ENCODE measurements at regions not wholly inside any gene's neighbourhood (a gene's known extent, or its start where the extent isn't known, plus 50 kb on each side); places are given as distances from the start of the nearest gene placed in this dataset.

DNA sequence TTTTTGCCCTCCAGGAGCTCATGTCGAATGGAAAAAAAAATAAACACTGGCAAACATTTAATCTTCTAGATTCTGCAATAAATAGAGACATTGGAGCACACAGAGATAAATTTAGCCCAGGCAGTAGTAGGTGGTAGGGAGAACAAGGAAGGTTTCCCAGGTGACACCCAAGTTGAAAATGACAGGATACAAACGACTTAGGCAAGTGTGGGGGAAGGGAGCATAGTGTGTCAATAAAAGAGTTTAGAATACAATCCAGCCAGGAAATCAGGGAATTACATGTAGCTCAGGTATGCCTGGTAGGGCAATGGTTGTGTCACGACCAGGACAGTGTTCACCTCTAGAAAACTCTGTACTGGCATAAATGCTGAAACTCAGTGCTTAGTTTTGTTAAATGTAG, 364.6 kb upstream of the AGTR1 start:
- SMC1A ChIA-PET (ENCODE audit: uncharacterized antibody, unreplicated experiment): interaction anchor here (1.0 kb wide), 1 partner anchor 16 kb away, joined by 3 read pairs; no protein-coding TSS in a partner anchor
- intact Hi-C loops (cut with micrococcal nuclease; ENCODE audit: unreplicated experiment): no loop called here

More for the DNA sequence above, 364.6 kb upstream of the AGTR1 start:
- POLR2A ChIA-PET: no interaction called here
- BruUV-seq (replicated peaks): no TSS peak
- ATAC-seq (no peak), DNase-seq (ENCODE audit: low read depth, low spot score) (no peak), FAIRE-seq (no peak)
- H4K20me1 ChIP-seq (ENCODE audit: control insufficient read depth, insufficient read depth): no peaks in the 10 kb centered on the region
- TF ChIP-seq GABPA (IDR thresholded peaks at IDR 0.05; ENCODE audit: low read depth) (no peak), NFXL1 (IDR thresholded peaks at IDR 0.05; ENCODE audit: borderline replicate concordance) (no peak), MXI1 (IDR thresholded peaks at IDR 0.05; ENCODE audit: low read depth, low read length) (no peak), TCF7 (IDR thresholded peaks at IDR 0.05; ENCODE audit: borderline replicate concordance) (no peak), NRF1 (conservative IDR thresholded peaks at IDR 0.05; ENCODE audit: low read depth, low read length) (no peak), MTA2 (IDR thresholded peaks at IDR 0.05; ENCODE audit: low read depth) (no peak), YY1 (IDR thresholded peaks at IDR 0.05; ENCODE audit: low read depth, low read length) (no peak), EP300 (IDR thresholded peaks at IDR 0.05; ENCODE audit: borderline replicate concordance in 1 of 2, control insufficient read depth in 1 of 2, low read depth in 2 of 2, low read length in 2 of 2) (no peak), SMAD1 (IDR thresholded peaks at IDR 0.05; ENCODE audit: low read depth, partially characterized antibody) (no peak)
- TF ChIP-seq, protein P1, sequence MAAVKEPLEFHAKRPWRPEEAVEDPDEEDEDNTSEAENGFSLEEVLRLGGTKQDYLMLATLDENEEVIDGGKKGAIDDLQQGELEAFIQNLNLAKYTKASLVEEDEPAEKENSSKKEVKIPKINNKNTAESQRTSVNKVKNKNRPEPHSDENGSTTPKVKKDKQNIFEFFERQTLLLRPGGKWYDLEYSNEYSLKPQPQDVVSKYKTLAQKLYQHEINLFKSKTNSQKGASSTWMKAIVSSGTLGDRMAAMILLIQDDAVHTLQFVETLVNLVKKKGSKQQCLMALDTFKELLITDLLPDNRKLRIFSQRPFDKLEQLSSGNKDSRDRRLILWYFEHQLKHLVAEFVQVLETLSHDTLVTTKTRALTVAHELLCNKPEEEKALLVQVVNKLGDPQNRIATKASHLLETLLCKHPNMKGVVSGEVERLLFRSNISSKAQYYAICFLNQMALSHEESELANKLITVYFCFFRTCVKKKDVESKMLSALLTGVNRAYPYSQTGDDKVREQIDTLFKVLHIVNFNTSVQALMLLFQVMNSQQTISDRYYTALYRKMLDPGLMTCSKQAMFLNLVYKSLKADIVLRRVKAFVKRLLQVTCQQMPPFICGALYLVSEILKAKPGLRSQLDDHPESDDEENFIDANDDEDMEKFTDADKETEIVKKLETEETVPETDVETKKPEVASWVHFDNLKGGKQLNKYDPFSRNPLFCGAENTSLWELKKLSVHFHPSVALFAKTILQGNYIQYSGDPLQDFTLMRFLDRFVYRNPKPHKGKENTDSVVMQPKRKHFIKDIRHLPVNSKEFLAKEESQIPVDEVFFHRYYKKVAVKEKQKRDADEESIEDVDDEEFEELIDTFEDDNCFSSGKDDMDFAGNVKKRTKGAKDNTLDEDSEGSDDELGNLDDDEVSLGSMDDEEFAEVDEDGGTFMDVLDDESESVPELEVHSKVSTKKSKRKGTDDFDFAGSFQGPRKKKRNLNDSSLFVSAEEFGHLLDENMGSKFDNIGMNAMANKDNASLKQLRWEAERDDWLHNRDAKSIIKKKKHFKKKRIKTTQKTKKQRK (IDR thresholded peaks at IDR 0.05; ENCODE audit: low read depth, low read length): no peak
- TF ChIP-seq, protein P2, sequence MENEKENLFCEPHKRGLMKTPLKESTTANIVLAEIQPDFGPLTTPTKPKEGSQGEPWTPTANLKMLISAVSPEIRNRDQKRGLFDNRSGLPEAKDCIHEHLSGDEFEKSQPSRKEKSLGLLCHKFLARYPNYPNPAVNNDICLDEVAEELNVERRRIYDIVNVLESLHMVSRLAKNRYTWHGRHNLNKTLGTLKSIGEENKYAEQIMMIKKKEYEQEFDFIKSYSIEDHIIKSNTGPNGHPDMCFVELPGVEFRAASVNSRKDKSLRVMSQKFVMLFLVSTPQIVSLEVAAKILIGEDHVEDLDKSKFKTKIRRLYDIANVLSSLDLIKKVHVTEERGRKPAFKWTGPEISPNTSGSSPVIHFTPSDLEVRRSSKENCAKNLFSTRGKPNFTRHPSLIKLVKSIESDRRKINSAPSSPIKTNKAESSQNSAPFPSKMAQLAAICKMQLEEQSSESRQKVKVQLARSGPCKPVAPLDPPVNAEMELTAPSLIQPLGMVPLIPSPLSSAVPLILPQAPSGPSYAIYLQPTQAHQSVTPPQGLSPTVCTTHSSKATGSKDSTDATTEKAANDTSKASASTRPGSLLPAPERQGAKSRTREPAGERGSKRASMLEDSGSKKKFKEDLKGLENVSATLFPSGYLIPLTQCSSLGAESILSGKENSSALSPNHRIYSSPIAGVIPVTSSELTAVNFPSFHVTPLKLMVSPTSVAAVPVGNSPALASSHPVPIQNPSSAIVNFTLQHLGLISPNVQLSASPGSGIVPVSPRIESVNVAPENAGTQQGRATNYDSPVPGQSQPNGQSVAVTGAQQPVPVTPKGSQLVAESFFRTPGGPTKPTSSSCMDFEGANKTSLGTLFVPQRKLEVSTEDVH (IDR thresholded peaks at IDR 0.05; ENCODE audit: low read depth, partially characterized antibody): no peak
- no peaks in the 10 kb centered on the region for H3K36me3 ChIP-seq (ENCODE audit: control insufficient read depth in 2 of 2, insufficient read depth in 2 of 2, low read length in 1 of 2)
- no peaks in the 10 kb centered on the region for H3K27me3 ChIP-seq (replicated peaks in 1 of 2; ENCODE audit: control insufficient read depth in 2 of 2, insufficient read depth in 2 of 2, low read length in 1 of 2)
- H3K9me3 ChIP-seq (replicated peaks; ENCODE audit: control insufficient read depth, insufficient read depth, low read length): no peaks in the 10 kb centered on the region; the same call in 2 of the 3 replicates
- H3K9ac ChIP-seq (ENCODE audit: control insufficient read depth, insufficient read depth, low read length): no peak overlapping the region
- CTCF ChIA-PET: interaction anchor here (0.6 to 1.1 kb wide), 2 partner anchors 22 to 34 kb away, joined by 3 read pairs; no protein-coding TSS in a partner anchor
- no peak overlapping the region for H3K27ac ChIP-seq (ENCODE audit: control insufficient read depth, insufficient read depth)
- no peak overlapping the region for H3K4me3 ChIP-seq
- WGBS (ENCODE audit: insufficient coverage, insufficient replicate concordance, low lambda C conversion rate, missing lambda C conversion rate): 17% methylated on average over 3 of the region's 3 CpGs
- H3K4me1 ChIP-seq (ENCODE audit: control insufficient read depth, insufficient read depth, low read length): no peaks in the 10 kb centered on the region
- in situ Hi-C loops (cut with MboI): no loop called here
- RAD21 ChIA-PET (ENCODE audit: unreplicated experiment): interaction anchor here (1.1 kb wide), 1 partner anchor 13 kb away, joined by 3 read pairs; no protein-coding TSS in a partner anchor
- no peak overlapping the region for H2AFZ ChIP-seq (ENCODE audit: control insufficient read depth, low read depth, low read length)
- no peak overlapping the region for H3K4me2 ChIP-seq (ENCODE audit: control insufficient read depth, insufficient read depth)
- H3K79me2 ChIP-seq (ENCODE audit: control insufficient read depth, insufficient read depth, low read length): no peaks in the 10 kb centered on the region
